OCI-LY1 (cell line): ENCODE measurements at regions not wholly inside any gene's neighbourhood (a gene's known extent, or its start where the extent isn't known, plus 50 kb on each side); places are given as distances from the start of the nearest gene placed in this dataset.

Source experiments
- H2AFZ ChIP-seq: fragments of 200-600 bp; sonication (generic), shearing (Covaris generic); 2 replicates; pipeline ENCODE4 v1.6.0; 2014; ENCODE audit warnings: antibody characterized with exemption, mild to moderate bottlenecking, low read length
- H3F3A ChIP-seq: fragments of 200-600 bp; sonication (generic), shearing (Covaris generic); 2 replicates; pipeline ENCODE4 v1.6.0; 2014; ENCODE audit warnings: mild to moderate bottlenecking, antibody characterized with exemption, low read length, moderate library complexity; ENCODE audit not compliant: insufficient read depth
- H3K27ac ChIP-seq: fragments of 200-600 bp; sonication (generic); 2 replicates; pipeline ENCODE4 v1.5.1; 2014; ENCODE audit warnings: low read length, mixed run types, mild to moderate bottlenecking, low read depth; ENCODE audit not compliant: poor library complexity, severe bottlenecking
- H3K27me3 ChIP-seq: fragments of 200-600 bp; sonication (generic); 2 replicates; pipeline ENCODE4 v1.6.0; 2014; ENCODE audit warnings: antibody characterized with exemption, mild to moderate bottlenecking, low read length, moderate library complexity; ENCODE audit not compliant: insufficient read depth
- H3K36me3 ChIP-seq: fragments of 200-600 bp; sonication (generic); 2 replicates; pipeline ENCODE4 v1.6.1; 2014; ENCODE audit warnings: mild to moderate bottlenecking, antibody characterized with exemption, low read length, moderate library complexity, mixed read lengths; ENCODE audit not compliant: insufficient read depth
- H3K4me1 ChIP-seq: fragments of 200-600 bp; sonication (generic); 2 replicates; pipeline ENCODE4 v1.5.1; 2014; ENCODE audit warnings: mild to moderate bottlenecking, low read length, moderate library complexity; ENCODE audit not compliant: insufficient read depth, severe bottlenecking
- H3K4me2 ChIP-seq: fragments of 200-600 bp; sonication (generic), shearing (Covaris generic); 2 replicates; pipeline ENCODE4 v1.6.1; 2014; ENCODE audit warnings: low read length
- H3K4me3 ChIP-seq: fragments of 200-600 bp; sonication (generic); 2 replicates; pipeline ENCODE4 v1.5.1; 2014; ENCODE audit warnings: low read length, low read depth, mild to moderate bottlenecking, mixed read lengths; ENCODE audit not compliant: poor library complexity, severe bottlenecking
- H3K79me2 ChIP-seq: fragments of 200-600 bp; shearing (Covaris generic); 2 replicates; pipeline ENCODE4 v1.6.1; 2016; ENCODE audit warnings: mixed run types, low read length, mixed read lengths; ENCODE audit not compliant: insufficient read depth
- H3K9ac ChIP-seq: fragments of 200-600 bp; sonication (generic), shearing (Covaris generic); 2 replicates; pipeline ENCODE4 v1.6.1; 2014; ENCODE audit warnings: mild to moderate bottlenecking, low read length, mixed read lengths
- H3K9me2 ChIP-seq: fragments of 200-600 bp; sonication (generic), shearing (Covaris generic); 2 replicates; pipeline ENCODE4 v1.6.1; 2014; ENCODE audit warnings: low read depth, mild to moderate bottlenecking, low read length, mixed read lengths
- H3K9me3 ChIP-seq: fragments of 200-600 bp; shearing (Covaris generic); 2 replicates; pipeline ENCODE4 v1.6.1; 2014; ENCODE audit warnings: low read length, mixed read lengths
- H4K20me1 ChIP-seq: fragments of 200-600 bp; sonication (generic), shearing (Covaris generic); 2 replicates; pipeline ENCODE4 v1.6.0; 2016; ENCODE audit warnings: mild to moderate bottlenecking, low read length; ENCODE audit not compliant: insufficient read depth
- CTCF ChIP-seq: fragments of 200-600 bp; sonication (generic), shearing (Covaris generic); IDR thresholded peaks from 2 replicates; pipeline ENCODE4 v1.5.1; 2017; ENCODE audit warnings: mild to moderate bottlenecking, antibody characterized with exemption, low read length, moderate library complexity, mixed read lengths
- EZH2 ChIP-seq: fragments of 200-600 bp; sonication (generic), shearing (Covaris generic); IDR thresholded peaks from 2 replicates; pipeline ENCODE4 v1.8.0; 2017; ENCODE audit warnings: borderline replicate concordance, mixed run types, mild to moderate bottlenecking, antibody characterized with exemption, low read length, moderate library complexity, mixed read lengths

- Histone ChIP-seq H3K4me1 (no peaks in the 10 kb centered on the region), H2AFZ (no peak overlapping the region), H3K79me2 (no peaks in the 10 kb centered on the region)
These were observed 69.7 kb upstream of the SULT1C3 start for GRCh38 chr2:108169982-108170625.

GRCh38 chr2:108171657-108172056 lies 68.1 kb upstream of the SULT1C3 start:
- Histone ChIP-seq H3K9me2 (no peaks in the 10 kb centered on the region), H3K27me3 (no peaks in the 10 kb centered on the region), H3F3A (no peaks in the 10 kb centered on the region), H2AFZ (no peak overlapping the region), H3K9me3 (no peaks in the 10 kb centered on the region), H4K20me1 (no peaks in the 10 kb centered on the region), H3K9ac (no peak overlapping the region), H3K4me2 (no peak overlapping the region), H3K4me1 (no peaks in the 10 kb centered on the region), H3K27ac (no peak overlapping the region), H3K36me3 (no peaks in the 10 kb centered on the region), H3K4me3 (no peak overlapping the region), H3K79me2 (no peaks in the 10 kb centered on the region)
- no peak for TF ChIP-seq EZH2
- TF ChIP-seq CTCF, result no peak

More at GRCh38 chr2:108169982-108170625, 69.7 kb upstream of the SULT1C3 start:
- Histone ChIP-seq H3K9me3 (no peaks in the 10 kb centered on the region), H3K27ac (no peak overlapping the region), H3K36me3 (no peaks in the 10 kb centered on the region), H3F3A (no peaks in the 10 kb centered on the region), H4K20me1 (no peaks in the 10 kb centered on the region), H3K9me2 (no peaks in the 10 kb centered on the region), H3K4me2 (no peak overlapping the region), H3K27me3 (no peaks in the 10 kb centered on the region), H3K9ac (no peak overlapping the region), H3K4me3 (no peak overlapping the region)
- TF ChIP-seq CTCF, result peak; percentile 49; the same call in 1 of the 2 replicates
- TF ChIP-seq EZH2, result no peak

- Histone ChIP-seq H3K27me3 (no peaks in the 10 kb centered on the region), H3K36me3 (no peaks in the 10 kb centered on the region), H3K4me2 (no peak overlapping the region), H2AFZ (no peak overlapping the region), H3K79me2 (no peaks in the 10 kb centered on the region), H4K20me1 (no peaks in the 10 kb centered on the region), H3K9ac (no peak overlapping the region), H3K27ac (no peak overlapping the region), H3K4me1 (no peaks in the 10 kb centered on the region), H3K4me3 (no peak overlapping the region), H3F3A (no peaks in the 10 kb centered on the region), H3K9me2 (no peaks in the 10 kb centered on the region), H3K9me3 (no peaks in the 10 kb centered on the region)
- no peak for TF ChIP-seq EZH2
- TF ChIP-seq CTCF, result peak; percentile 51
These were observed 57.3 kb upstream of the SULT1C3 start for GRCh38 chr2:108182489-108182888.
